ENCODE measurements at regions not wholly inside any gene's neighbourhood (a gene's known extent, or its start where the extent isn't known, plus 50 kb on each side); places are given as distances from the start of the nearest gene placed in this dataset.

- TF ChIP-seq POLR2A (IDR thresholded peaks at IDR 0.05) (no peak), CTCF (IDR thresholded peaks at IDR 0.05 in 4 of 5, conservative IDR thresholded peaks at IDR 0.05 in 1 of 5) (no peak)
Measured at GRCh38 chr1:81408419-81408818, 392.3 kb upstream of the ADGRL2 start.
